IMR-90 (cell line): ENCODE measurements at regions not wholly inside any gene's neighbourhood (a gene's known extent, or its start where the extent isn't known, plus 50 kb on each side); places are given as distances from the start of the nearest gene placed in this dataset.

Experiments used
- CEBPB ChIP-seq: IDR thresholded peaks from 2 replicates; pipeline ENCODE4 v1.6.1; 2012; ENCODE audit warnings: low read depth, low read length, improper control_type of control experiment
- CHD1 ChIP-seq: IDR thresholded peaks from 2 replicates; pipeline ENCODE4 v1.6.1; 2012; ENCODE audit warnings: low read depth, low read length, improper control_type of control experiment
- CTCF ChIP-seq: conservative IDR thresholded peaks from 2 replicates; pipeline ENCODE4 v1.5.1; 2012; ENCODE audit warnings: mild to moderate bottlenecking, low read depth, low read length, improper control_type of control experiment
- FOS ChIP-seq: fragments of 150-350 bp; IDR thresholded peaks from 2 replicates; pipeline ENCODE4 v1.6.1; 2016; ENCODE audit warnings: low read depth, low read length
- MAFK ChIP-seq: IDR thresholded peaks from 2 replicates; pipeline ENCODE4 v1.6.1; 2012; ENCODE audit warnings: low read depth, low read length, improper control_type of control experiment

- no peak for TF ChIP-seq CEBPB
- TF ChIP-seq MAFK = 0 out of 2 replicates have a peak, but pooled peaks have one; percentile 25
- no peak for TF ChIP-seq CTCF
- no peak for TF ChIP-seq CHD1
- TF ChIP-seq FOS = no peak
Observed at GRCh38 chr13:107819071-107819470, 396.3 kb downstream of the LIG4 start.
